ENCODE measurements at regions not wholly inside any gene's neighbourhood (a gene's known extent, or its start where the extent isn't known, plus 50 kb on each side); places are given as distances from the start of the nearest gene placed in this dataset.

DNA sequence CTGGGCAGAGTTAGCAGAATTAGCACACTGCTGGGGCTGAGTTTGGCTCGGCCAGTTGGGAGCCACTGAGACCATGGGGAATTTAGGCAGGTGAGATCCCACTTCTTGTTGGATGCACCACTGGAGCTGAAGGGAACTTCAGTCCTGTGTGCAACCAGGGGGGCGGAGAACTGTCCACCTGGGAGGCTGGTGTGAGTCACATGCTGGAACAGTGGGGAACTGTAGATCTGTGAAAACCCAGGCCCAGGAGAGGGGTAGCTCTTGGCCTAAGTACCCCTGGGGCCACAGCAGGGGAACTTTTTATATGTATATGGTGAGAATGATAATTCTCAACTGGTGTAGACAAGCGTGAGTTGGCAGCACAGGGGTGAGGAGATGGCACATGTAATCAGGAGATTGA is 237.5 kb upstream of the KIF2A start:
- Histone ChIP-seq H3K27ac (no peak overlapping the region), H3K4me1 (no peaks in the 10 kb centered on the region), H3K4me2 (no peak overlapping the region), H3K9me3 (no peaks in the 10 kb centered on the region), H3K4me3 (no peak overlapping the region)
- CTCF ChIA-PET = interaction anchor here (0.7 kb wide), 1 partner anchor 16 kb away, joined by 3 read pairs; no protein-coding TSS in a partner anchor
- DNase-seq (ENCODE audit: low read depth in 1 of 2, low spot score in 1 of 2) (no peak), FAIRE-seq (no peak), ATAC-seq (no peak)
- WGBS (ENCODE audit: missing lambda C conversion rate) = 19% methylated on average over 3 of the region's 3 CpGs
- POLR2A ChIA-PET = no interaction called here
- TF ChIP-seq RARB (CRISPR knock-in tag; IDR thresholded peaks at IDR 0.05) (no peak), RCOR1 (IDR thresholded peaks at IDR 0.05; ENCODE audit: low read depth, low read length) (no peak), ZC3H11A (IDR thresholded peaks at IDR 0.05) (no peak), TFCP2L1 (CRISPR knock-in tag; IDR thresholded peaks at IDR 0.05) (no peak), E2F6 (IDR thresholded peaks at IDR 0.05; ENCODE audit: borderline replicate concordance, low read depth) (no peak), POLR2AphosphoS2 (conservative IDR thresholded peaks at IDR 0.05; ENCODE audit: low read length) (no peak), ZSCAN20 (CRISPR knock-in tag; IDR thresholded peaks at IDR 0.05) (no peak), NR3C1 (IDR thresholded peaks at IDR 0.05) (no peak), HES2 (IDR thresholded peaks at IDR 0.05) (no peak), SREBF2 (IDR thresholded peaks at IDR 0.05) (no peak), ELK1 (IDR thresholded peaks at IDR 0.05; ENCODE audit: low read depth, low read length) (no peak), ZFP36 (IDR thresholded peaks at IDR 0.05; ENCODE audit: borderline replicate concordance, partially characterized antibody) (no peak), MAFK (IDR thresholded peaks at IDR 0.05; ENCODE audit: partially characterized antibody) (no peak)
- TF ChIP-seq, protein P1, sequence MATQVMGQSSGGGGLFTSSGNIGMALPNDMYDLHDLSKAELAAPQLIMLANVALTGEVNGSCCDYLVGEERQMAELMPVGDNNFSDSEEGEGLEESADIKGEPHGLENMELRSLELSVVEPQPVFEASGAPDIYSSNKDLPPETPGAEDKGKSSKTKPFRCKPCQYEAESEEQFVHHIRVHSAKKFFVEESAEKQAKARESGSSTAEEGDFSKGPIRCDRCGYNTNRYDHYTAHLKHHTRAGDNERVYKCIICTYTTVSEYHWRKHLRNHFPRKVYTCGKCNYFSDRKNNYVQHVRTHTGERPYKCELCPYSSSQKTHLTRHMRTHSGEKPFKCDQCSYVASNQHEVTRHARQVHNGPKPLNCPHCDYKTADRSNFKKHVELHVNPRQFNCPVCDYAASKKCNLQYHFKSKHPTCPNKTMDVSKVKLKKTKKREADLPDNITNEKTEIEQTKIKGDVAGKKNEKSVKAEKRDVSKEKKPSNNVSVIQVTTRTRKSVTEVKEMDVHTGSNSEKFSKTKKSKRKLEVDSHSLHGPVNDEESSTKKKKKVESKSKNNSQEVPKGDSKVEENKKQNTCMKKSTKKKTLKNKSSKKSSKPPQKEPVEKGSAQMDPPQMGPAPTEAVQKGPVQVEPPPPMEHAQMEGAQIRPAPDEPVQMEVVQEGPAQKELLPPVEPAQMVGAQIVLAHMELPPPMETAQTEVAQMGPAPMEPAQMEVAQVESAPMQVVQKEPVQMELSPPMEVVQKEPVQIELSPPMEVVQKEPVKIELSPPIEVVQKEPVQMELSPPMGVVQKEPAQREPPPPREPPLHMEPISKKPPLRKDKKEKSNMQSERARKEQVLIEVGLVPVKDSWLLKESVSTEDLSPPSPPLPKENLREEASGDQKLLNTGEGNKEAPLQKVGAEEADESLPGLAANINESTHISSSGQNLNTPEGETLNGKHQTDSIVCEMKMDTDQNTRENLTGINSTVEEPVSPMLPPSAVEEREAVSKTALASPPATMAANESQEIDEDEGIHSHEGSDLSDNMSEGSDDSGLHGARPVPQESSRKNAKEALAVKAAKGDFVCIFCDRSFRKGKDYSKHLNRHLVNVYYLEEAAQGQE (IDR thresholded peaks at IDR 0.05) = no peak

DNA sequence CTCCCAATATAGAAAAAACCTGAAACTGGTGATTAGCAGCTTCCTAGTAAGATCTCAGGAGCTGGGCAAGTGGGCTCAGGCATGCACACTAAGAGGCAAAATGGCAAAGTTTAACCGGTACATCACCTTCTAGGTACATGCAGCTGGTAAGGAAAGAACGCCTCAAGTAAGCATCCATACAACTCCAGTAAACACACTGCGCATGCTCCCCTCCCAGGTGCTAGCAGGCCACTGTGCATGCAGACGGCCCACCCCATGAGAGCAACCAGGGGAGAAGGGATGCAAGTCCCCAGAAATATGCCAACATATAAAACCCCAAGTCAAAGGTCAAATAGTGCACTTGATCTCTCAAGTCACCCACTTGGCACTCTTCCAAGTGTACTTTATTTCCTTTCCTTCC is 228.6 kb upstream of the KIF2A start:
- Histone ChIP-seq H3K4me2 (no peak overlapping the region), H3K9me3 (no peaks in the 10 kb centered on the region), H3K4me1 (no peaks in the 10 kb centered on the region), H3K4me3 (no peak overlapping the region), H3K27ac (no peak overlapping the region)
- no peak for FAIRE-seq
- TF ChIP-seq HDAC2 (IDR thresholded peaks at IDR 0.05) = no peak
- no peak for DNase-seq (ENCODE audit: low read depth in 1 of 2, low spot score in 1 of 2)
- ChIA-PET POLR2A (no interaction called here), CTCF (interaction anchor here (0.9 kb wide), 1 partner anchor 1869 kb away, joined by 4 read pairs; no protein-coding TSS in a partner anchor)
- no peak for ATAC-seq
- WGBS (ENCODE audit: missing lambda C conversion rate) = 54% methylated on average over 4 of the region's 4 CpGs

DNA sequence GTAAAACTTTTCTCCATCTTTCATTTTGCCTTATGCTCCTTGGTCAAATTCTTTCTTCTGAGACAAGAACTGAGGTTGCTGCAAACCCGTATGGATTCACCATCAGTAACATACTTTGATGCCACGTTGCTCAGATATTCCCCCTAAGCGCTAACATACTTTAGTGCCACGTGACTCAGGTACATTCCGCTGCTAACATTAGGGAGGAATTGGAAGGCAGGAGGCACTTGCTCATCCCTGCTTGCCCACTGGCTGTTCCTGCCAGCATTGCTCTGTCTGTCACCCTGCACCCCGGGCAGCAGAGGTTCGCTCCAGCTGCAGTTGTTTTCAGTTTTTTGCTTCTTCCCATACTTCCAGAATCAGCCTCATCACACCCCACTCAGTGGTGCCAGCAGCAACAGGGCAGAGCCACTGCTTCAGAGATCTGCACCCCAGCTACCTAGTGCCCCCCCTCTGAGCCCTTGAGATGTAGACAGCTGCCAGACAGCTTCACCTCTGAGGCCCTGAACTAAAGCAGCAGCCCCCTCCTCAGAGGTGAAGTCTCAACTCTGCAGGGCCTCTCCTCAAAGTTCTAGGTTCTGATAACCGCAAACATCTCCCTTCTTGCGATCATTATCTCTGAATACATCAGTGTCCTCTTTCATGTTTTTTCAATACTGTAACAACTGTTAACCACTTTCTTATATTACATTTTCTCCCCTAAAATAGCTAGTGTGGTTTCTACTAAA is 228.0 kb upstream of the KIF2A start:
- no peaks in the 10 kb centered on the region for H3K4me1 ChIP-seq
- CTCF ChIA-PET = no interaction called here
- H3K9me3 ChIP-seq = no peaks in the 10 kb centered on the region
- POLR2A ChIA-PET = no interaction called here
- no peak overlapping the region for H3K4me2 ChIP-seq
- DNase-seq (ENCODE audit: low read depth in 1 of 2, low spot score in 1 of 2) (no peak), ATAC-seq (no peak), FAIRE-seq (no peak)
- TF ChIP-seq FOXS1 (CRISPR knock-in tag; IDR thresholded peaks at IDR 0.05) (no peak), E2F6 (IDR thresholded peaks at IDR 0.05; ENCODE audit: borderline replicate concordance, low read depth) (no peak), HOXB13 (CRISPR knock-in tag; IDR thresholded peaks at IDR 0.05; ENCODE audit: low read depth) (no peak), CHD2 (IDR thresholded peaks at IDR 0.05; ENCODE audit: low read length, partially characterized antibody) (no peak), CBX2 (IDR thresholded peaks at IDR 0.05; ENCODE audit: borderline replicate concordance, low read depth) (no peak), FOSB (CRISPR knock-in tag; IDR thresholded peaks at IDR 0.05) (no peak), ESRRA (IDR thresholded peaks at IDR 0.05; ENCODE audit: borderline replicate concordance, low read length) (no peak), HEYL (CRISPR knock-in tag; IDR thresholded peaks at IDR 0.05) (no peak), JUN (IDR thresholded peaks at IDR 0.05) (no peak), PBX3 (IDR thresholded peaks at IDR 0.05) (no peak), MYC (IDR thresholded peaks at IDR 0.05; ENCODE audit: borderline replicate concordance, low read length) (no peak)
- WGBS (ENCODE audit: missing lambda C conversion rate) = 49% methylated on average over 9 of the region's 9 CpGs
- H3K4me3 ChIP-seq = no peak overlapping the region
- no peak overlapping the region for H3K27ac ChIP-seq
